Nucleus accumbens (tissue), 56 donors: ENCODE measurements at regions not wholly inside any gene's neighbourhood (a gene's known extent, or its start where the extent isn't known, plus 50 kb on each side); places are given as distances from the start of the nearest gene placed in this dataset.
"Not testable (repeated sequence)": the region's sequence is repeated elsewhere in the genome, so short reads cannot be mapped to it uniquely, and the experiment has no call there.

ENCODE experiments used
- DNase-seq, 56 donors: peaks; one replicate each; lab custom pipeline; 2025; lab: John Stamatoyannopoulos, UW

DNA sequence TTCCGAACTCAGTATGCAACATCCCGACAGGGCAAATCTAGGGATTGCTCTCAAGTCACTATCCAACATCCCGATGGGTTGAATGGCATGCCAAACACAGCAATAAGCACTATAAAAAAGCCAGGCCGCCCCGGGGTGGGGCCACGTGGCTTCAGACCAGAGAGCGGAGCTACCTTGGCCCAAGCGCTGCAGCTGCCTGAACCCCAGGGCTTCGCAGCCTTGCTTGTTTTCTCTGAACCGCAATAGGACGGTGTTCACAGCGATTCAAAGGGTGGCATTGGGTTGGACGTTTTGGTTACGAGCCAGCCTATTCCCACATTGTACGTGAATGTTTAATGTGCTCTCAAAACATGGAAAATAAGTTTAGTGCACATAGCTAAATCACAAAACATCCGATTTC, 161.0 kb downstream of the SYT15 start:
- DNase-seq, result not testable (repeated sequence)

DNA sequence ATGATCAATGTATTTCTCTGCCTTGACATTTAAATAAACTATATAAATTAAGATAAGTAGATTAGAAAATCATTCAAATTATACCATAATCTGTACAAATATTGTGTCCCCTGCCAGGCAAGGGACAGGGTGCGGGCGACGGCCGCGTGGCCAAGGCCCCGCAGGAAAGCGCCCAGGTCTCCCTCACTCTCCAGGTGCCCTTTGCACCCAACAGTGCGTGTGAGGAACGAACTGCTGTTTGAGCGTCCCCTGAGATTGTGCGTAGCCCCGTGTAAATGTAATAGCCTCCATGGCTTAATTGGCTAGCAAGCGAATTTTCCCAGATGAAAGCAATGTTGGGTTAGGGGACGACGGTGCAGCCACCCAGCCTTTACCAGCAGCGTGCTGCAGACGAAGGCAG, 161.4 kb downstream of the SYT15 start:
- not testable (repeated sequence) for DNase-seq

- DNase-seq, result not testable (repeated sequence)
These were observed 162.2 kb upstream of the PTPN20 start for GRCh38 chr10:46749003-46749402.

DNA sequence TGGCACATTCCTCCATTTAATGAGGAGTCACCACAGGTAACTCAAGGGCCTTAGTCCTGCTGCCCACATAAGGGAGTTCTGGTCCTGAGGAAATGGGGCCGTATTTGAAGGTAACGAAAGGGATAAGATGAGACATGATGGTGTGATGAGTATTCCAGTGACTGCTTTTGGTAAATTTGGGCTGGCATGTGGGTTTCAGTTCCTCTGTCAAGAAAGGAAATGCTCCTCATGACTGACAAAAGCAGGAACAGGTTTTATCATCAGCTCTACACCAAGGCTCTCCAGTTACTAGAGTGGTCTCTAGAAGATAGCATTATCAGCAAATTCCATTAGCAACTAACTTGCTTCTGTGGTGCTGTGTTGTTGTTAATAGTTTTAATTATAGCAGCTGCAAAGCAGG, 161.8 kb upstream of the PTPN20 start:
- peak in 1 of 56 donors; percentile 43 for DNase-seq

DNA sequence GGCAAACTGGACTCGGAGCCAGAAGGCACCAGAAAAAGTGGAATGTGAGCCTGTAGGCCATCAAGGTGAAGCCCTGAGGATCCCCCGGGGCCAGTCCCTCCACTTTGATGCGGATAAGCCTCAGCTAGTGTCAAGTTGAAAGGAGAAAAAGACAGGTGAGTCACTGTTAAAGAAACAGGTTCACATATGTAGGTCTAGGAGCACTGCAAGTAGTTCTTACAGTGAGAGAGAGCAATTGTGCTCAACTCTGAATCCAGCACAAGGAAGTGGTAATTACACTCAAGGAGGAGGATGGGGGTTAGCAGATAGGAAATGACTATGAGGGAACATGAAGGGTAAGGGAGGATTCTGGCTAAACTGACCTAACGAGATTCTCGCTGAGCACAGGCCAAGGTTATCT, 157.5 kb upstream of the PTPN20 start:
- DNase-seq, result not testable (repeated sequence)

- DNase-seq, result not testable (repeated sequence)
These were observed 149.8 kb upstream of the PTPN20 start for GRCh38 chr10:46761471-46761870.

DNA sequence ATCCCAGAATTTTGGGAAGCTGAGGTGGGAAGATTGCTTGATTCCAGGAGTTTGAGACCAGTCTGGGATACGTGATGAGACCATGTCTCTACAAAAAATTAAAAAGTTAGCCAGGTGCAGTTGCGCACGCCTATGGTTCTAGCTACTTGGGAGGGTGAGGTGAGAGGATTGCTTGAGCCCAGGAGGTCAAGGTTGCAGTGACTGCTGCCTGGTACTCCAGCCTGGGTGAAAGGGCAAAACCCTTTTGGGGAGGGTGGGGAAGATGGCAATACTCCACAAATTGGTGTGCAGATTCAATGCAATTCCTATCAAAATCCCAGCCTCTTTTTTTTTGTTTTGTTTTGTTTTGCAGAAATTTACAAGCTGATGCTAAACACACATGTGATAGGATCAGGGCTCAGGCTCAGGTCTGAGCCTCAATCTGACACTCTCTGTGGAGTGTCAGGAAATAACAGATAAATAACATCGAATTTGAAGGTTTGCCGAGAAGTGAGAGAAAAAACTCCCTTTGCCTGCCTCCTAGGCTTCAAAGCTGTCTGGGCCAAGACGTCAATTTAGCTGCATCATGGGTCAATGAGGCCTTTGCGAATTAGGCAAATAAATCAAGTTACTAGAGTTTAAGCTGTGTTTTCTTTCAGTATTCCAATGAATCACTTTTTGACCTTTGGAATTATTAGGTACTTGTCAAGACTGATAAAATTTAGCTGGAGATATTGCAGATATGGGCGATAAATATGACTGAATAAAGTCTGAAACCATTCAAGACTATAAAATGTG, 142.5 kb upstream of the PTPN20 start:
- DNase-seq, result not testable (repeated sequence)

DNA sequence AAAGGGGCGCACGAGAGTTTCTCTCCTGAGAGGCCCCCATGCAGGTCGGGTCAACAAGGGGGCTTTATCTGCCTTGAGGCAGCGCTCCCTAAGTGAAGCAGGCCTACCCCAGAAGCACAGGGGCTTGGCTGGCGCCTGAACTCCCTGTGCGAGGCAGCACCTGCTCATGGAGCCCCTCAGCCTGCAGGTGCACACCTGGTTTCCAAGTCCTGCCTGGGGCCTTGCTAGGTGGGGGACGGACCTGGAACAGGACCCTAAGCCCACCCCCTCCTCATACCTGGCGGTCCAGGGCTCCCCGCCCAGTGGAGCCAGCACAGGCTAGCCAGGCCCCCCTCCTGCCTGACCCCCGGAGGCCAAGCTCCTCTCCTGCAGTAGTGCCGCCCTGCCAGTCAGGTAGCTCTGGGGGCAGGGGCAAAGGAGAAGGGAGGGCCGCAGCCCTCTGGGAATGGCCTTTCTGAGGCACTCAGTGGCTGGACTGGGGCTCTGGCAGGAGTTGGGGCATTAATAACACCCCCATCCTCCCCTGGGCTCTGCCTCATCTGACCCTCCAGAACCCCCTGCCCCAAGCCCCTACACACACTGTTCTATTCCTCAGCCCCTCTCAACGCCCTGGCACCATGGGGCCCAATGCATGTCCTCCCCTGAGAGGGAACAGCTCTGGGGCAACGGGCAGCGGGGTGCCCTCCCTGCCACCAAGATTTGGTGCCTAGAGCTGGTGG, 137.9 kb upstream of the PTPN20 start:
- DNase-seq, result not testable (repeated sequence)

DNA sequence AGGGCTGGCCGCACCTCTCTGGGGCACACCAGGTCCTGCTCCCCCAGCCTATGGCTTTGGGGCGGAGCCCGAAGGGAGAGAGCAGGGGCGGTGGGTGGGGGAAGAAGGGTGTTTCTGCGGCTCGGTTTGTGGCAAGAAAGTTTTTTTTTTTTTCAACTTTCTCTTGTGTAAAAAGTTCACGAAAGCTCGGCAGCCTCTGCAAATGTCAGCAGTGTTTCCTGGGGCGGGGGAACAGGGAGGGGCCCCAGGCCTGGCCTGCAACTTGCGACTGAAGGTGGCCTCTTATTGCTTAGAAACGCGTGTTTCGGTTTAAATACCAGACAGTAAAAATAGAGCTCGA, 137.4 kb upstream of the PTPN20 start:
- not testable (repeated sequence) for DNase-seq

GRCh38 chr10:46774366-46774765, 136.9 kb upstream of the PTPN20 start:
- not testable (repeated sequence) for DNase-seq

DNA sequence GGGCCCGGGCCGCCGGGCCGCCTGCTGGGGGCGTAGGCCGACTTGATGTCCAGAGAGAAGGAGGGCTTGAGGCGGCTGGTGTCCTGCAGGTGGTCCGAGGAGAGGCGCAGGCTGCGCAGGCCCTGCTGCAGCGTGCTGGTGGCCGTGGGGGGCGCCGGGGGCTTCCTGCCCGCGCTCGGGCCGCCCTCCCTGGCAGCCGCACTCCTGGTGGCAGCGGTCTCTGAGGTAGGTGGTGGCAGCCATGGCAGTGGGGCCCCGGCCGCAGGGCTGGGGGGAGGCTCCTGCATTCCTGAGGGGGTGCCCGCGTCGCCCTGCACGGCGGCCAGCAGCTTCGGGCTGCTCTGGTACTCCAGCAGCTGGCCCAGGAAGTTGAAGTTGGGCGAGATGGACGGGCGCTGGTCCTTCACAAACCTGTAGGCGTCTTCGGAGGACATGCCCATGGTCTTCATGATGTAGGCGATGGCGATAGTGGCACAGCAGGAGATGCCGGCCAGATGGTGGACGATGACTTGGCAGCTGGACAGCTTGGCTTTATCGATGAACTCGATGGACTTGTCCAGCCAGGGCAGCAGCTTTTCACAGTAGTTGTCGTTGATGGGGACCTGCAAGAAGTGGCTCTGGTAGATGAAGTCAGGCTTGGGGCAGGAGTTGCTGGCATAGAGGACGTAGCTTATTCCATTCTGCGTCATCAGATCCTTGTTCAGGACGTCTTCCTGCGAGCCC, 136.1 kb upstream of the PTPN20 start:
- DNase-seq, result not testable (repeated sequence)

- DNase-seq, result not testable (repeated sequence)
These were observed 135.6 kb upstream of the PTPN20 start for GRCh38 chr10:46775668-46776059.

DNA sequence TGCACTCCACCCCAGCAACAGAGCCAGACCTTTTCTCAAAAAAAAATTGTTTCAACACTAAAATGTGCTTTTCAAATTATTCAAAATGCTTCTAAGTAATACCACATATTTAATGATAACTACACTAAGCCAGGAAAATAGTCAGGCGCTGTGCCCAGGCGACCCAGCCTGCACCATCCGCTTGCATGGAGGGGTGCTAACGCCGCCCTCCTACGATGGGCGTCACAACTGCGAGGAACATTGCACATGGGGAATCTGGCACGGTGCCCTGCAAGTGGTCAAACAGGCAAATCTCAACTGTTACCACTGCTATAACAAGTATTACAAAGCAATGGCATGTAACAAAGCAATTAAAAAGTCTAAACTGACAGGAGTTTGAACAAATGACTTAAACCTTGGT, 131.7 kb upstream of the PTPN20 start:
- DNase-seq, result peak in 2 of 56 donors; percentile 4 to 7

GRCh38 chr10:46780164-46780563, 131.1 kb upstream of the PTPN20 start:
- not testable (repeated sequence) for DNase-seq

DNA sequence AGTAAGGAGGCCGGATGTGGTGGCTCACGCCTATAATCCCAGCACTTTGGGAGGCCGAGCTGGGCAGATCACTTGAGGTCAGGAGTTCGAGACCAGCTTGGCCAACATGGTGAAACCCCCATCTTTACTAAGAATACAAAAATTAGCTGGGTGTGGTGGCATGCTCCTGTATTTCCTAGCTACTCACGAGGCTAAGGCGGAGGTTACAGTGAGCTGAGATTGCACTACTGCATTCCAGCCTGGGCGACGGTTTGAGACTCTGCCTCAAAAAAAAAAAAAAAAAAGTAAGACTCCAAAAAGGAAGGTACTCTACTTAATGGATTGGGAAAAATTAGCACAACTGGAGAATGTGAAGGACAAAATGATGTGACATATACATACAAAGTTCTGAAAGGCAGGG, 130.2 kb upstream of the PTPN20 start:
- not testable (repeated sequence) for DNase-seq

DNA sequence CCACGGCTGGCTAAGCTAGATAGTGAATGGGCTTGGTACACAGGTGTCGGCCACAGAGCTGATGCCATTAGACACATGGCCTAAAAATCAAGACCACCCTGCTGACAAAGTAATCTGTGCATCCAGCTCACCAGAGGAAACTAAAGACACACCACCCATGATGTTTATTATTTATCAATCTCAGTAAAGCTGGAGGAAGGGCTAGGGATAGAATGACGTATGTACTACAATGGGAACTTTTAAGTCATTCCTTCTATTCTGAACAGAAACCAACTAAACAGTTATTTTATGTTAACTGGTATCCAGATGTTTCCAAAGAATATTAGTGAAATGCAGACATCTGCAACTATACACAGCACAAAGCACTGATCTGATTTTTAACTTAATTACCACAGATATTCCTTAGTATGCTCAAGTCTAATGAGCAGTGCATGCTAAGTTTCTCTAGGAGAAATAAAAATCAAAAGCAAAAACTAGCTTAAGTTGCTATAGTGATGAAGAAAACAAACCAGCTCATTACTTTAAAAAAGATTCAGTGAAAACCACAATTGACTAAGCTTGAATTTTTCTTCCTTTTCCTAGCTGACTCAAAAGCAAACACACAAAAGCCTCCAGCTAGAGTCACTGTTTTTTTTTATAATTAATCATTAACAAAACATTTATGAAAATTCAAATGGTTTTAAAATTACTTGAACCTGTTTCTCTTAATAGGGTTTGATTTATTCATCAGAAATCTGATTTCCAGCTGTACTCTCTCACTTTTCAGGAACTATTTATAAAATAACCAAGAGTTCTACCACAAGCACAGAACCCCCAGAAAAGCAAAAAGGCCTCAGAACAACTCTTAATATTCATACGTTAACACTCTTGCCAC, 129.0 kb upstream of the PTPN20 start:
- DNase-seq, result not testable (repeated sequence)

GRCh38 chr10:46784665-46785064, 126.6 kb upstream of the PTPN20 start:
- DNase-seq, result not testable (repeated sequence)

- DNase-seq, result peak in 2 of 56 donors; percentile 12 to 43
These were observed 125.1 kb upstream of the PTPN20 start for GRCh38 chr10:46786125-46786517.

DNA sequence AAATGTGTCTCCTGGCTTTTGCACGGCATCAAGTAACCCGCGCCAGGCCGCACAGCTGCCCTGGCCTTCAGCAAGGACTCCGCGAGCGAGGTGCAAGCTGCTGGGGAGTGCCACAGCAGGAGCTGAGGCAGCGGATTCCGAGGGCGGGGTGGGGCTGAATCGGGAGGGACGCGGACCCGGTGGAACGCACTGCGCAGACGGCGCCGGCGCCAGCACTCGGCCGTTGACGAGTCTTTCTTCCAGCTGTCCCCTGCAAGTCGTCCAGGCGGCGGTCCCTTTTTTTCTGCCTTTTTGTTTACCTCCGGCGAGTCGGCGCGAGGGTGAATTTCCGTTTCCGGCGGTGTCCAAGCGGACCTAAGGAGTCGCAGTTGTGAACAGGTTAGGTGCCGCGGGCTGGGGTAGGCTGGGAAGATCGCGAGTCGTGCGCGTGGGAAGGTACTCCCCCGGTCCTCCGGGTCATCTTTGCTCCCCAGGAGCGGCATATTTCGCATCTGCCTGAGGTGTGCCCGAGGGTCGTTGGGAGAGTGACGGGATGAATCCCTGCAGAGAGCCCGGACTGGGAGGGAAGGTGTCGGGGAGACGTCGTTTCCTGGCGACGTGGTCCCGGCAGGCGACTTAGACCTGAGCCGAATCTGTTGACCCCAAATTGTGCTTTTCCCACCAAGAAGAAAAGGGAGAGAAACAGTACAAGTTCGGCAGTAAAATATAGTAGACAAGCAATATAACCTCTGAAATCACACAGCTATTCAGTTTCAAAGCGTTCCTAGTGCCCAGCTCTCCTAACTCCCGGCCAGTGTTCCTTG, 124.5 kb upstream of the PTPN20 start:
- DNase-seq, result peak in 42 of 56 donors; percentile 9 to 85 (median 32)

- peak in 39 of 56 donors; percentile 1 to 75 (median 18) for DNase-seq
These were observed 124.0 kb upstream of the PTPN20 start for GRCh38 chr10:46787321-46787615.
